ENCODE measurements at regions not wholly inside any gene's neighbourhood (a gene's known extent, or its start where the extent isn't known, plus 50 kb on each side); places are given as distances from the start of the nearest gene placed in this dataset.

DNA sequence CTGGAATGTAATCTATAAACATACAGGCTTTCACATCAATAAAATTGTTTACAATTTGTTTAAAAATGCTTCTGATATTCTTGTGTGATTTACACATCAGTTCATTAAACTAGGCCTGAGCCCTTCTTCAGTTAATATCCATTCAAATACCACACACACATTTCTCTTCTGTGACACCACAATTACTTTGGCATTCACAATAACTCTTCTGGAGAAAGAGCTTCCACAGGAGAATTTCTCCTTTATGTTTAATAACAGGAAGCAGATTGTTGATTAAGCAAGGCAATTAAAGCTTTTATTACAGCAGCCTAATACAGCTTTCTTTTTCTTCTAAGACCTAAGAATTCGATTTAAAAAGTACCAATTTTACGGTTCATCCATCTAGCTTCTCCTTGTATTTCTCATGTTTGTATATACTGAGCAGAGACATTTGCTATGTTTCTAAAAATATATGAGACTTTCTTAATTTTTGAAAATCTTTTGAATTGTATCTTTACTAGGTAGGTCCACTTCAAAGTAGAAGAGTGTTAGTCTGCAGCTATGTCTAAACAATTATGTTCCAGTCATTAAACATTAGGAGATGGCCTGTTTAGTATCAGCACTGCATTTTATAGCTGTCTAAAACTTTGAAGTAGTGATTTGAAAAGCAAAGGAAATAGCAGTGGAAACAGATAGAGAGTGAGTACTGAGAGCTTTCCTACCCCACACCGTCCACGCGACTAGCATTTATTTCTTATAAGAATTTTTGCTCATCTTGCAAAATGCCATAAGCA is 511.1 kb upstream of the UBE2E2 start:
- ATAC-seq (ENCODE audit: poor library complexity) (no peak), DNase-seq (no peak)
- no peaks in the 10 kb centered on the region for H3K9me3 ChIP-seq (ENCODE audit: control insufficient read depth in 1 of 2, insufficient read depth in 1 of 2, low read length in 2 of 2)
- H3K27me3 ChIP-seq (ENCODE audit: control insufficient read depth in 1 of 2, insufficient read depth in 2 of 2, low read length in 2 of 2) = no peaks in the 10 kb centered on the region
- no peak overlapping the region for H3K27ac Mint-ChIP-seq
- ChIA-PET CTCF (no interaction called here), POLR2A (no interaction called here)
- no peaks in the 10 kb centered on the region for H3K27me3 Mint-ChIP-seq
- H3K9me3 Mint-ChIP-seq = no peaks in the 10 kb centered on the region
- H3K4me3 ChIP-seq (ENCODE audit: low read length) = no peak overlapping the region
- no peaks in the 10 kb centered on the region for H3K4me1 ChIP-seq (ENCODE audit: insufficient read depth, low read length)
- no peaks in the 10 kb centered on the region for H3K36me3 ChIP-seq (ENCODE audit: insufficient read depth, low read length)
- no peak overlapping the region for H3K27ac ChIP-seq (ENCODE audit: low read depth in 1 of 2, low read length in 2 of 2)
- H3K36me3 Mint-ChIP-seq (ENCODE audit: low read depth) = no peaks in the 10 kb centered on the region
- TF ChIP-seq, protein P1, sequence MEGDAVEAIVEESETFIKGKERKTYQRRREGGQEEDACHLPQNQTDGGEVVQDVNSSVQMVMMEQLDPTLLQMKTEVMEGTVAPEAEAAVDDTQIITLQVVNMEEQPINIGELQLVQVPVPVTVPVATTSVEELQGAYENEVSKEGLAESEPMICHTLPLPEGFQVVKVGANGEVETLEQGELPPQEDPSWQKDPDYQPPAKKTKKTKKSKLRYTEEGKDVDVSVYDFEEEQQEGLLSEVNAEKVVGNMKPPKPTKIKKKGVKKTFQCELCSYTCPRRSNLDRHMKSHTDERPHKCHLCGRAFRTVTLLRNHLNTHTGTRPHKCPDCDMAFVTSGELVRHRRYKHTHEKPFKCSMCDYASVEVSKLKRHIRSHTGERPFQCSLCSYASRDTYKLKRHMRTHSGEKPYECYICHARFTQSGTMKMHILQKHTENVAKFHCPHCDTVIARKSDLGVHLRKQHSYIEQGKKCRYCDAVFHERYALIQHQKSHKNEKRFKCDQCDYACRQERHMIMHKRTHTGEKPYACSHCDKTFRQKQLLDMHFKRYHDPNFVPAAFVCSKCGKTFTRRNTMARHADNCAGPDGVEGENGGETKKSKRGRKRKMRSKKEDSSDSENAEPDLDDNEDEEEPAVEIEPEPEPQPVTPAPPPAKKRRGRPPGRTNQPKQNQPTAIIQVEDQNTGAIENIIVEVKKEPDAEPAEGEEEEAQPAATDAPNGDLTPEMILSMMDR (IDR thresholded peaks at IDR 0.05) = no peak
- no peak overlapping the region for H3K4me3 Mint-ChIP-seq
- H3K4me1 Mint-ChIP-seq (ENCODE audit: low read depth) = no peaks in the 10 kb centered on the region
- intact Hi-C loops (cut with DNase I, micrococcal nuclease) = no loop called here

DNA sequence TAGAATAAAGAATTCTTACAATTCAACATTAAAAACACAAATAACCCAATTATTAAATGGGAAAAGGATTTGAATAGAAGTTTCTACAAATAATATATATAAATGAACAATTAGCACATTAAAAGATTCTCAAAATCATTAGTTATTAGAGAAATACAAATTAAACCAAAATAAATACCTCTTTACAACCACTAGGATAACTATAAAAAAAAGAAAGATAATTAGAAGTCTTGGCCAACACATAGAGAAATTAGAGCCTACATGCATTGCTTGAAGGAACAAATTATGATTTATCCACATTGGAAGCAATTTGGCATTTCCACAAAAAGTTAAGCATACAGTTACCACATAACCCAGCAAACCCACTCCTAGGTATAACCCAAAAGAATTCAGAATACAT is 502.3 kb upstream of the UBE2E2 start:
- Mint-ChIP-seq H3K27me3 (no peaks in the 10 kb centered on the region), H3K4me3 (no peak overlapping the region), H3K27ac (no peak overlapping the region), H3K4me1 (ENCODE audit: low read depth) (no peaks in the 10 kb centered on the region), H3K9me3 (no peaks in the 10 kb centered on the region), H3K36me3 (ENCODE audit: low read depth) (no peaks in the 10 kb centered on the region)
- TF ChIP-seq, protein P1 (IDR thresholded peaks at IDR 0.05) = no peak
- CTCF ChIA-PET = no interaction called here
- Histone ChIP-seq H3K9me3 (ENCODE audit: control insufficient read depth in 1 of 2, insufficient read depth in 1 of 2, low read length in 2 of 2) (peaks cover 0 to 4% of the 10 kb centered on the region in 2 experiments), H3K27ac (ENCODE audit: low read depth in 1 of 2, low read length in 2 of 2) (no peak overlapping the region), H3K36me3 (ENCODE audit: insufficient read depth, low read length) (no peaks in the 10 kb centered on the region), H3K27me3 (ENCODE audit: control insufficient read depth in 1 of 2, insufficient read depth in 2 of 2, low read length in 2 of 2) (no peaks in the 10 kb centered on the region), H3K4me3 (ENCODE audit: low read length) (no peak overlapping the region), H3K4me1 (ENCODE audit: insufficient read depth, low read length) (no peaks in the 10 kb centered on the region)
- POLR2A ChIA-PET = no interaction called here
- ATAC-seq (ENCODE audit: poor library complexity) (no peak), DNase-seq (no peak)
- intact Hi-C loops (cut with DNase I, micrococcal nuclease) = no loop called here

DNA sequence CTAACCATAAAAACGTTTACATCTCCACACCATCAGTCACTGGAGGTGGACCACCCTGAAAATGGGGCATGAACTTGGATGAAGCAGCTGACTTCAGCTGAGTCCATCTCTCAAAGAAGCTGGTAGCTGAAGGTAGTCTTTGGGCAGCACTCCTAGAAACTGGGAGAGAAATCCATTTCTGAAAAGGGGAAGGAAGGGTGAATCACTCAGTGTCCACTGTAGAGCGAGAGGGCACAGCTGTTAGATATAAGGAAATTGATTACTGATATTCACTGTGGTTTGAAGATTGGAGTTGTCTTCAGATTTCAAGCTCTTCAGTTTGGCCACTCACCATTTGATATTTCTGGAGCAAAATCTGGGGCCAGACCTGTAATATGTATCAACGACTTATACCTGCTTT is 499.0 kb upstream of the UBE2E2 start:
- H3K9me3 ChIP-seq (ENCODE audit: control insufficient read depth in 1 of 2, insufficient read depth in 1 of 2, low read length in 2 of 2) = peaks cover 0 to 10% of the 10 kb centered on the region in 2 experiments
- H3K36me3 ChIP-seq (ENCODE audit: insufficient read depth, low read length) = no peaks in the 10 kb centered on the region
- H3K27ac ChIP-seq (ENCODE audit: low read depth in 1 of 2, low read length in 2 of 2) = no peak overlapping the region
- no peaks in the 10 kb centered on the region for H3K36me3 Mint-ChIP-seq (ENCODE audit: low read depth)
- no peaks in the 10 kb centered on the region for H3K27me3 Mint-ChIP-seq
- H3K4me1 Mint-ChIP-seq (ENCODE audit: low read depth) = no peaks in the 10 kb centered on the region
- H3K9me3 Mint-ChIP-seq = no peaks in the 10 kb centered on the region
- ChIA-PET POLR2A (no interaction called here), CTCF (no interaction called here)
- H3K27ac Mint-ChIP-seq = no peak overlapping the region
- no peaks in the 10 kb centered on the region for H3K27me3 ChIP-seq (ENCODE audit: control insufficient read depth in 1 of 2, insufficient read depth in 2 of 2, low read length in 2 of 2)
- no peak for DNase-seq
- TF ChIP-seq, protein P1 (IDR thresholded peaks at IDR 0.05) = no peak
- H3K4me1 ChIP-seq (ENCODE audit: insufficient read depth, low read length) = no peaks in the 10 kb centered on the region
- intact Hi-C loops (cut with DNase I, micrococcal nuclease) = no loop called here
- H3K4me3 ChIP-seq (ENCODE audit: low read length) = no peak overlapping the region
- no peak overlapping the region for H3K4me3 Mint-ChIP-seq
- ATAC-seq (ENCODE audit: poor library complexity) = no peak

Data from CD4-positive, alpha-beta T cell (primary cell).